Panc1 (cell line): ENCODE measurements at regions not wholly inside any gene's neighbourhood (a gene's known extent, or its start where the extent isn't known, plus 50 kb on each side); places are given as distances from the start of the nearest gene placed in this dataset.

ENCODE experiments used
- ATAC-seq: fragments of 200-7000 bp; cut with Tn5 transposase; 2 replicates; pipeline ENCODE4 v1.9.1; 2020; ENCODE audit warnings: mild to moderate bottlenecking, moderate library complexity
- BruUV-seq: library from RNA; stranded (reverse); fragments of 400-500 nt; replicated peaks from 2 replicates; lab custom pipeline; 2021; lab: Mats Ljungman, UMichigan
- CTCF ChIA-PET: fragments of 300-600 bp; sonication (Branson Sonifier 250); formaldehyde crosslinking; loops from one replicate; lab custom pipeline; 2022; ENCODE audit warnings: antibody characterized with exemption; lab: Charles Lee
- POLR2A ChIA-PET: fragments of 300-600 bp; sonication (Branson Sonifier 250); formaldehyde crosslinking; loops from one replicate; lab custom pipeline; 2022; ENCODE audit warnings: antibody characterized with exemption; lab: Charles Lee
- DNase-seq: peaks from one replicate; pipeline ENCODE4 v3.0.0-alpha.2; 2010; ENCODE audit warnings: low read depth, low spot score
- H3K27ac ChIP-seq: 2 replicates; pipeline ENCODE4 v1.5.1; 2011; ENCODE audit warnings: mild to moderate bottlenecking, low read length, inconsistent platforms
- H3K27me3 ChIP-seq: fragments of 200-500 bp; sonication (Bioruptor generic); 2 replicates; pipeline ENCODE4 v1.6.0; 2014; ENCODE audit warnings: low read length, inconsistent platforms; ENCODE audit not compliant: control insufficient read depth, insufficient read depth
- H3K36me3 ChIP-seq: fragments of 200-500 bp; sonication (Bioruptor generic); 2 replicates; pipeline ENCODE4 v1.5.1; 2014; ENCODE audit warnings: inconsistent platforms, mild to moderate bottlenecking, low read length, moderate library complexity; ENCODE audit not compliant: control insufficient read depth, insufficient read depth
- H3K4me1 ChIP-seq: 2 replicates; pipeline ENCODE4 v1.5.1; 2011; ENCODE audit warnings: inconsistent platforms, mild to moderate bottlenecking, low read length, moderate library complexity; ENCODE audit not compliant: control insufficient read depth, insufficient read depth
- H3K4me3 ChIP-seq, 2 experiments: 2 replicates each; pipeline ENCODE4 v1.5.1; 2011 to 2012; ENCODE audit warnings: low read depth in 2 of 2, low read length in 2 of 2, mild to moderate bottlenecking in 2 of 2, inconsistent platforms in 1 of 2, moderate library complexity in 1 of 2
- H3K9me3 ChIP-seq: fragments of 200-500 bp; sonication (Bioruptor generic); 2 replicates; pipeline ENCODE4 v1.5.1; 2014; ENCODE audit warnings: low read depth, mild to moderate bottlenecking, inconsistent platforms, low read length, moderate library complexity; ENCODE audit not compliant: control insufficient read depth, insufficient read depth
- POLR2AphosphoS5 ChIP-seq: IDR thresholded peaks from 2 replicates; pipeline ENCODE4 v1.6.1; 2012; ENCODE audit warnings: mild to moderate bottlenecking, low read depth, low read length, moderate library complexity
- SIN3A ChIP-seq: IDR thresholded peaks from 2 replicates; pipeline ENCODE4 v1.6.1; 2012; ENCODE audit warnings: low read depth, mild to moderate bottlenecking, low read length, moderate library complexity, borderline replicate concordance; ENCODE audit not compliant: insufficient read depth
- TCF7L2 ChIP-seq: IDR thresholded peaks from 2 replicates; pipeline ENCODE4 v1.6.1; 2011; ENCODE audit warnings: mild to moderate bottlenecking, low read depth, low read length, inconsistent platforms
- in situ Hi-C: cut with HindIII; loops from 2 replicates; pipeline ENCODE4 v1.10.0; 2016; ENCODE audit warnings: low sequenced_read_pairs, low pct_unique_long_range_greater_than_20kb
- intact Hi-C: fragments of 100-400 bp; cut with micrococcal nuclease; formaldehyde crosslinking; loops from one replicate; pipeline ENCODE4 v1.10.0; 2022; ENCODE audit not compliant: unreplicated experiment
- TF ChIP-seq, protein P1 (sequence below): fragments of 450-650 bp; IDR thresholded peaks from 2 replicates; pipeline ENCODE4 v1.5.1; 2017; ENCODE audit warnings: mild to moderate bottlenecking
- TF ChIP-seq, protein P2 (sequence below), 2 experiments: IDR thresholded peaks; 2 replicates each; pipeline ENCODE4 v1.6.1; 2011 to 2012; ENCODE audit warnings: low read depth in 2 of 2, control low read depth in 1 of 2, low read length in 1 of 2, mild to moderate bottlenecking in 1 of 2, moderate library complexity in 1 of 2; ENCODE audit not compliant: insufficient read depth in 1 of 2

DNA sequence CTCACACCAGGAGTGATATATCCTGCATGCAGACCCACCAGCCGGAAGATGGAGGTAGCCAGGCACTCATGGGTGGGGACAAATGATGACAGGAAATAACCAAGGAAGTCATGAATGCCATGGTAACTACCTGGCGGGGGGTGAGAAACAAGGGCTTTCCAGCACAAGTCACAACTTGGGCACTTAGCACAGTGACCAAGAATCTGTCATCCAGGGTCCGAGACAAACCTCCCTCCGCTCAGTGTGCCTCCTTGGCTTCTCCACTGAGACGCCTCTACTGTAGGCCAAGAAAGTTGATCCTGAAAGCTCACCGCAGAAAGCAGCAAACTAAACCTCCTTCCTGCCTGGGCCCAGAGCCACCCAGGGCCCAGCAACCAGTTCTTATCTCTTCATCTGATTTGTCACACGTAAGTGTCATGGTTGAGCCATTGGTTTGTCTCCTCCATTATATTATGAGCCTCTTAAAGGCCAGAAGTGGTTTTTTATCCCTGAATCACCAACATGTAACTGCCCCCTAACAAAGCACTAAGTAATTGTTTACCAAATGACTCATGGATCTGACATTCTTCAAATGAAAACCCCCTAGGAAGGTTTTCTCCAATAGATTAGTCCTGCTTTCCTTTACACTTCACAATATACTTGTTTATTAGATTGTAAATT, 84.3 kb upstream of the TAB2 start:
- no peaks in the 10 kb centered on the region for H3K9me3 ChIP-seq
- H3K4me1 ChIP-seq, result peaks cover 12% of the 10 kb centered on the region
- intact Hi-C loops, result no loop called here
- H3K36me3 ChIP-seq, result no peaks in the 10 kb centered on the region
- no peaks in the 10 kb centered on the region for H3K27me3 ChIP-seq
- in situ Hi-C loops, result no loop called here
- ATAC-seq (peak; percentile 94), DNase-seq (peak; percentile 53)
- no peak overlapping the region for H3K4me3 ChIP-seq
- POLR2A ChIA-PET, result no interaction called here
- no peak for TF ChIP-seq SIN3A
- TF ChIP-seq TCF7L2, result peak; percentile 23; the same call in 1 of the 2 replicates
- TF ChIP-seq, protein P1, sequence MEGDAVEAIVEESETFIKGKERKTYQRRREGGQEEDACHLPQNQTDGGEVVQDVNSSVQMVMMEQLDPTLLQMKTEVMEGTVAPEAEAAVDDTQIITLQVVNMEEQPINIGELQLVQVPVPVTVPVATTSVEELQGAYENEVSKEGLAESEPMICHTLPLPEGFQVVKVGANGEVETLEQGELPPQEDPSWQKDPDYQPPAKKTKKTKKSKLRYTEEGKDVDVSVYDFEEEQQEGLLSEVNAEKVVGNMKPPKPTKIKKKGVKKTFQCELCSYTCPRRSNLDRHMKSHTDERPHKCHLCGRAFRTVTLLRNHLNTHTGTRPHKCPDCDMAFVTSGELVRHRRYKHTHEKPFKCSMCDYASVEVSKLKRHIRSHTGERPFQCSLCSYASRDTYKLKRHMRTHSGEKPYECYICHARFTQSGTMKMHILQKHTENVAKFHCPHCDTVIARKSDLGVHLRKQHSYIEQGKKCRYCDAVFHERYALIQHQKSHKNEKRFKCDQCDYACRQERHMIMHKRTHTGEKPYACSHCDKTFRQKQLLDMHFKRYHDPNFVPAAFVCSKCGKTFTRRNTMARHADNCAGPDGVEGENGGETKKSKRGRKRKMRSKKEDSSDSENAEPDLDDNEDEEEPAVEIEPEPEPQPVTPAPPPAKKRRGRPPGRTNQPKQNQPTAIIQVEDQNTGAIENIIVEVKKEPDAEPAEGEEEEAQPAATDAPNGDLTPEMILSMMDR, result no peak
- TF ChIP-seq, protein P2, sequence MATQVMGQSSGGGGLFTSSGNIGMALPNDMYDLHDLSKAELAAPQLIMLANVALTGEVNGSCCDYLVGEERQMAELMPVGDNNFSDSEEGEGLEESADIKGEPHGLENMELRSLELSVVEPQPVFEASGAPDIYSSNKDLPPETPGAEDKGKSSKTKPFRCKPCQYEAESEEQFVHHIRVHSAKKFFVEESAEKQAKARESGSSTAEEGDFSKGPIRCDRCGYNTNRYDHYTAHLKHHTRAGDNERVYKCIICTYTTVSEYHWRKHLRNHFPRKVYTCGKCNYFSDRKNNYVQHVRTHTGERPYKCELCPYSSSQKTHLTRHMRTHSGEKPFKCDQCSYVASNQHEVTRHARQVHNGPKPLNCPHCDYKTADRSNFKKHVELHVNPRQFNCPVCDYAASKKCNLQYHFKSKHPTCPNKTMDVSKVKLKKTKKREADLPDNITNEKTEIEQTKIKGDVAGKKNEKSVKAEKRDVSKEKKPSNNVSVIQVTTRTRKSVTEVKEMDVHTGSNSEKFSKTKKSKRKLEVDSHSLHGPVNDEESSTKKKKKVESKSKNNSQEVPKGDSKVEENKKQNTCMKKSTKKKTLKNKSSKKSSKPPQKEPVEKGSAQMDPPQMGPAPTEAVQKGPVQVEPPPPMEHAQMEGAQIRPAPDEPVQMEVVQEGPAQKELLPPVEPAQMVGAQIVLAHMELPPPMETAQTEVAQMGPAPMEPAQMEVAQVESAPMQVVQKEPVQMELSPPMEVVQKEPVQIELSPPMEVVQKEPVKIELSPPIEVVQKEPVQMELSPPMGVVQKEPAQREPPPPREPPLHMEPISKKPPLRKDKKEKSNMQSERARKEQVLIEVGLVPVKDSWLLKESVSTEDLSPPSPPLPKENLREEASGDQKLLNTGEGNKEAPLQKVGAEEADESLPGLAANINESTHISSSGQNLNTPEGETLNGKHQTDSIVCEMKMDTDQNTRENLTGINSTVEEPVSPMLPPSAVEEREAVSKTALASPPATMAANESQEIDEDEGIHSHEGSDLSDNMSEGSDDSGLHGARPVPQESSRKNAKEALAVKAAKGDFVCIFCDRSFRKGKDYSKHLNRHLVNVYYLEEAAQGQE (IDR thresholded peaks at IDR 0.05; ENCODE audit: insufficient read depth in 1 of 2, low read depth in 2 of 2, low read length in 1 of 2), result no peak
- peak; percentile 33; the same call in 1 of the 2 replicates for TF ChIP-seq POLR2AphosphoS5
- CTCF ChIA-PET, result no interaction called here
- no TSS peak for BruUV-seq
- H3K27ac ChIP-seq, result peak overlapping the region; percentile 58

DNA sequence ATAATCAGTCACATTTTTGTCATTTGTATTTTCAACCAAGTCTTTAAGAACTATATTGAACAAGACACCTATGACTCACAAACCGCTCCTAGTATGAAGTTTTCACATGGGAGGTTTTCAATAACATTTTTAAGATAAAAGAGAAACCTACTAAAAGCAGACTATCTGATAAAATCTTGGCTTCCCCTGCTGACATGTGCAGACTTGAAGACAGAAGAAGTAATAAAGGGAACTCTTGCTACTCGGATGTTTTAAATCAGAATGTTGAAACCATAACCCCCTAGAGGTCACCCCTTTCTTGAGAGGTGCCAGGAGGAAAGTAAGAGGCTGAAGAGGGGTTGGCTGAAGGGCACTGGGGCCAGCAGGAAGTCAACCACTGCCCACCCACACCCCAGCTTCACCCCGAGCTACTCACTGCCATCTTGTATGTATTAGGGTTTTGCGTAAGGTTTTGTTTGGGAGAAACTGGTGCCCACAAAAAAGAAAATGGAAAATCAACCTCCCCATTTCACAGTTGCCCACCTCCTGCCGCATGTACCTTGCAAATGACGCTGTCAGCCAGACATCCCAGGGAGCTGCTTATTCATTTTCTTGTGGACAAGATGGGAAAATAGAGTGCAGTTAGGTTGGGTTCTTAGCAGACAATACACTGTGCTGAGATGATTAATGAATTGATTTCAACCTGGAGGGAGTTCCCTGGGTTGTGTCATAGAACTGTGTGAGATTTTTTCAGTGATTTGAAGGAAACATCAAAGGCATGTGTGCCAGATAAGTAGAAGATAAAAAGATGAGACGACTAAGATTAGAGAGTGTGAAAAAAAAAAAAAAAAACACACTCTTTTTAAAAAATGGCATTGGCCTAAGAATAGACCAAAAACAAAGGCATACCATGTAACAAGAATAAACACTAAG, 83.2 kb upstream of the TAB2 start:
- intact Hi-C loops, result no loop called here
- DNase-seq (no peak), ATAC-seq (no peak)
- in situ Hi-C loops, result no loop called here
- H3K36me3 ChIP-seq, result no peaks in the 10 kb centered on the region
- no peak overlapping the region for H3K4me3 ChIP-seq
- peak overlapping the region; percentile 30 for H3K27ac ChIP-seq
- BruUV-seq, result no TSS peak
- ChIA-PET CTCF (no interaction called here), POLR2A (no interaction called here)
- H3K27me3 ChIP-seq, result no peaks in the 10 kb centered on the region
- TF ChIP-seq, protein P1, result no peak
- TF ChIP-seq TCF7L2, result no peak
- TF ChIP-seq POLR2AphosphoS5, result no peak
- TF ChIP-seq SIN3A, result no peak
- TF ChIP-seq, protein P2 (IDR thresholded peaks at IDR 0.05; ENCODE audit: insufficient read depth in 1 of 2, low read depth in 2 of 2, low read length in 1 of 2), result no peak
- H3K9me3 ChIP-seq, result no peaks in the 10 kb centered on the region
- H3K4me1 ChIP-seq, result peaks cover 12% of the 10 kb centered on the region
